Panc1 (cell line): ENCODE measurements at regions not wholly inside any gene's neighbourhood (a gene's known extent, or its start where the extent isn't known, plus 50 kb on each side); places are given as distances from the start of the nearest gene placed in this dataset.

Source experiments
- ATAC-seq: fragments of 200-7000 bp; cut with Tn5 transposase; 2 replicates; pipeline ENCODE4 v1.9.1; 2020; ENCODE audit warnings: mild to moderate bottlenecking, moderate library complexity
- BruUV-seq: library from RNA; stranded (reverse); fragments of 400-500 nt; replicated peaks from 2 replicates; lab custom pipeline; 2021; lab: Mats Ljungman, UMichigan
- CTCF ChIA-PET: fragments of 300-600 bp; sonication (Branson Sonifier 250); formaldehyde crosslinking; loops from one replicate; lab custom pipeline; 2022; ENCODE audit warnings: antibody characterized with exemption; lab: Charles Lee
- POLR2A ChIA-PET: fragments of 300-600 bp; sonication (Branson Sonifier 250); formaldehyde crosslinking; loops from one replicate; lab custom pipeline; 2022; ENCODE audit warnings: antibody characterized with exemption; lab: Charles Lee
- DNase-seq: peaks from one replicate; pipeline ENCODE4 v3.0.0-alpha.2; 2010; ENCODE audit warnings: low read depth, low spot score
- H3K27ac ChIP-seq: 2 replicates; pipeline ENCODE4 v1.5.1; 2011; ENCODE audit warnings: mild to moderate bottlenecking, low read length, inconsistent platforms
- H3K27me3 ChIP-seq: fragments of 200-500 bp; sonication (Bioruptor generic); 2 replicates; pipeline ENCODE4 v1.6.0; 2014; ENCODE audit warnings: low read length, inconsistent platforms; ENCODE audit not compliant: control insufficient read depth, insufficient read depth
- H3K36me3 ChIP-seq: fragments of 200-500 bp; sonication (Bioruptor generic); 2 replicates; pipeline ENCODE4 v1.5.1; 2014; ENCODE audit warnings: inconsistent platforms, mild to moderate bottlenecking, low read length, moderate library complexity; ENCODE audit not compliant: control insufficient read depth, insufficient read depth
- H3K4me1 ChIP-seq: 2 replicates; pipeline ENCODE4 v1.5.1; 2011; ENCODE audit warnings: inconsistent platforms, mild to moderate bottlenecking, low read length, moderate library complexity; ENCODE audit not compliant: control insufficient read depth, insufficient read depth
- H3K4me3 ChIP-seq, 2 experiments: 2 replicates each; pipeline ENCODE4 v1.5.1; 2011 to 2012; ENCODE audit warnings: low read depth in 2 of 2, low read length in 2 of 2, mild to moderate bottlenecking in 2 of 2, inconsistent platforms in 1 of 2, moderate library complexity in 1 of 2
- H3K9me3 ChIP-seq: fragments of 200-500 bp; sonication (Bioruptor generic); 2 replicates; pipeline ENCODE4 v1.5.1; 2014; ENCODE audit warnings: low read depth, mild to moderate bottlenecking, inconsistent platforms, low read length, moderate library complexity; ENCODE audit not compliant: control insufficient read depth, insufficient read depth
- CTCF ChIP-seq: fragments of 450-650 bp; IDR thresholded peaks from 2 replicates; pipeline ENCODE4 v1.5.1; 2017; ENCODE audit warnings: mild to moderate bottlenecking
- POLR2AphosphoS5 ChIP-seq: IDR thresholded peaks from 2 replicates; pipeline ENCODE4 v1.6.1; 2012; ENCODE audit warnings: mild to moderate bottlenecking, low read depth, low read length, moderate library complexity
- REST ChIP-seq, 2 experiments: IDR thresholded peaks; 2 replicates each; pipeline ENCODE4 v1.6.1; 2011 to 2012; ENCODE audit warnings: low read depth in 2 of 2, control low read depth in 1 of 2, low read length in 1 of 2, mild to moderate bottlenecking in 1 of 2, moderate library complexity in 1 of 2; ENCODE audit not compliant: insufficient read depth in 1 of 2
- SIN3A ChIP-seq: IDR thresholded peaks from 2 replicates; pipeline ENCODE4 v1.6.1; 2012; ENCODE audit warnings: low read depth, mild to moderate bottlenecking, low read length, moderate library complexity, borderline replicate concordance; ENCODE audit not compliant: insufficient read depth
- TCF7L2 ChIP-seq: IDR thresholded peaks from 2 replicates; pipeline ENCODE4 v1.6.1; 2011; ENCODE audit warnings: mild to moderate bottlenecking, low read depth, low read length, inconsistent platforms
- in situ Hi-C: cut with HindIII; loops from 2 replicates; pipeline ENCODE4 v1.10.0; 2016; ENCODE audit warnings: low sequenced_read_pairs, low pct_unique_long_range_greater_than_20kb
- intact Hi-C: fragments of 100-400 bp; cut with micrococcal nuclease; formaldehyde crosslinking; loops from one replicate; pipeline ENCODE4 v1.10.0; 2022; ENCODE audit not compliant: unreplicated experiment

GRCh38 chr7:47008461-47008860 lies 573.5 kb downstream of the TNS3 start:
- intact Hi-C loops (no loop called here), in situ Hi-C loops (no loop called here)
- no TSS peak for BruUV-seq
- H3K36me3 ChIP-seq: no peaks in the 10 kb centered on the region
- no peak overlapping the region for H3K4me3 ChIP-seq
- no peak for DNase-seq
- ChIA-PET CTCF (no interaction called here), POLR2A (no interaction called here)
- TF ChIP-seq REST (IDR thresholded peaks at IDR 0.05; ENCODE audit: insufficient read depth in 1 of 2, low read depth in 2 of 2, low read length in 1 of 2): no peak
- TF ChIP-seq CTCF: no peak
- no peak for TF ChIP-seq TCF7L2
- TF ChIP-seq SIN3A: no peak
- no peak for TF ChIP-seq POLR2AphosphoS5
- no peak for ATAC-seq
- H3K9me3 ChIP-seq: no peaks in the 10 kb centered on the region
- H3K4me1 ChIP-seq: no peaks in the 10 kb centered on the region
- no peak overlapping the region for H3K27ac ChIP-seq
- no peaks in the 10 kb centered on the region for H3K27me3 ChIP-seq

DNA sequence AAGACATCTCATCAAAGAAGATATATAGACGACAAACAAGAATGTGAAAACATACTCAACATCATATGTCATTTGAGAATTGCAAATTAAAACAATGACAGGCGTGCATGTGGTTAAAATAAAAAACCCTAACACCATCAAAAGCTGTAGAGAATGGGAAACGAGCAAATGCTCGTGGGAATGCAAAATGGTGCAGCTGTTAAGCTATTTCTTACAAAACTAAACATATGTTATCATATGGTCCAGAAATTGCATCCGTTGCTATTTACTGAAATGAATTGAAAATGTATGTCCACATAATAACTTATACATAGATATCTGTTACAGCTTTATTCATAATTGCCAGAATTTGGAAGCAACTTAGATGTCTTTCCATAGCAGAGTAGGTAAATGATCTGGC lies 574.4 kb downstream of the TNS3 start:
- intact Hi-C loops: no loop called here
- Histone ChIP-seq H3K27ac (no peak overlapping the region), H3K36me3 (no peaks in the 10 kb centered on the region), H3K4me1 (no peaks in the 10 kb centered on the region), H3K27me3 (no peaks in the 10 kb centered on the region), H3K9me3 (no peaks in the 10 kb centered on the region), H3K4me3 (no peak overlapping the region)
- in situ Hi-C loops: no loop called here
- no TSS peak for BruUV-seq
- TF ChIP-seq SIN3A: no peak
- TF ChIP-seq POLR2AphosphoS5: no peak
- TF ChIP-seq CTCF: no peak
- TF ChIP-seq REST (IDR thresholded peaks at IDR 0.05; ENCODE audit: insufficient read depth in 1 of 2, low read depth in 2 of 2, low read length in 1 of 2): no peak
- TF ChIP-seq TCF7L2: no peak
- ChIA-PET POLR2A (no interaction called here), CTCF (no interaction called here)
- no peak for ATAC-seq
- DNase-seq: no peak
